BE2C (cell line): ENCODE measurements at regions not wholly inside any gene's neighbourhood (a gene's known extent, or its start where the extent isn't known, plus 50 kb on each side); places are given as distances from the start of the nearest gene placed in this dataset.
A peak's percentile ranks its signal among the peaks of the same experiment; 100 is the strongest.

ENCODE experiments used
- DNase-seq: peaks from one replicate; pipeline ENCODE4 v3.0.0-alpha.2; 2020
- H3K27me3 ChIP-seq: fragments of 250-450 bp; sonication (Bioruptor Pico); 2 replicates; pipeline ENCODE4 v1.5.1; 2020; ENCODE audit warnings: mild to moderate bottlenecking
- H3K36me3 ChIP-seq: fragments of 250-450 bp; sonication (Bioruptor Pico); 2 replicates; pipeline ENCODE4 v1.5.1; 2020; ENCODE audit warnings: mild to moderate bottlenecking
- H3K4me1 ChIP-seq: fragments of 250-450 bp; sonication (Bioruptor Pico); 2 replicates; pipeline ENCODE4 v1.5.1; 2020
- H3K4me3 ChIP-seq: 2 replicates; pipeline ENCODE4 v1.5.1; 2011; ENCODE audit warnings: low read depth, low read length
- H3K9me3 ChIP-seq: fragments of 250-450 bp; sonication (Bioruptor Pico); 2 replicates; pipeline ENCODE4 v1.5.1; 2020
- CTCF ChIP-seq: IDR thresholded peaks from 2 replicates; pipeline ENCODE4 v1.5.1; 2012; ENCODE audit warnings: mild to moderate bottlenecking, low read depth, low read length

DNA sequence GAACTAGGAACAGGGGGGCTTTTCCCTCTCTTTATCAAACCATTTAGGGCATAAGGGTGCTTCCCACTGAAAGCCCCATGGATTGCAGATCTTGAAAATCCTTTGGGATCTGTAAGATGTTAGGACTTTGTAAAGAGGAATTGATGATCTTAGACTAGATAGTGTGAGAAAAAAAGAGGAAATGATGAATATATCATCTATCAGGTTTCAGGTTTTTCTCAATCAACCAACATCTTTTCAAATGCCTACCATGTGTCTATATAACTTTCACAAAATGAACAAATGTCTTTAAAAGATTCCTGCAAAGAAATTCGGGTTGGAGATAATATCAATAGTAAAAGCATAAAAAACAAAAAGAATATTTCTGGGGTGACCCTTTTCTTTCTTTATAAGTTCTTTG lies 50.1 kb downstream of the KCNC4 start:
- Histone ChIP-seq H3K4me1 (peaks cover 13% of the 10 kb centered on the region), H3K4me3 (no peak overlapping the region), H3K36me3 (no peaks in the 10 kb centered on the region), H3K27me3 (no peaks in the 10 kb centered on the region), H3K9me3 (no peaks in the 10 kb centered on the region)
- no peak for TF ChIP-seq CTCF
- DNase-seq = no peak

DNA sequence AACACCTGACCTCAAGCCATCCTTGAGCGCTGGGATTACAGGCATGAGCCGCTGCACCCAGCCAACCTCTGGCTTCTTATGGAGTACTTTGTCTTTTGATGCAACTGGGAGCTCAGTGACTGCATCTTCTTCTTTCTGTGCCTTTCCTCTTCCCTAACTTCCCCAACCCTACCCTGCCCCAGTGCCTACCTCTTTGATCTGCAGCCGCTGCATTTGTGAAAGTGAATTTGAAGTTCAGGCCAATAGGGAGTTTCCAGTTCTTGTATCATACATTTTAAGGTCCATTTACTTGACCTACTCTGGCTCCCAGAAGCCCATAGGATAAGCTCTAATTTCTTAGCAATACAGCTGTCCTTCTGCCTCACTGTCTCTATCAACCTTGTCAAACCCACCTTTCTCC lies 52.2 kb downstream of the KCNC4 start:
- TF ChIP-seq CTCF = no peak
- no peaks in the 10 kb centered on the region for H3K27me3 ChIP-seq

DNA sequence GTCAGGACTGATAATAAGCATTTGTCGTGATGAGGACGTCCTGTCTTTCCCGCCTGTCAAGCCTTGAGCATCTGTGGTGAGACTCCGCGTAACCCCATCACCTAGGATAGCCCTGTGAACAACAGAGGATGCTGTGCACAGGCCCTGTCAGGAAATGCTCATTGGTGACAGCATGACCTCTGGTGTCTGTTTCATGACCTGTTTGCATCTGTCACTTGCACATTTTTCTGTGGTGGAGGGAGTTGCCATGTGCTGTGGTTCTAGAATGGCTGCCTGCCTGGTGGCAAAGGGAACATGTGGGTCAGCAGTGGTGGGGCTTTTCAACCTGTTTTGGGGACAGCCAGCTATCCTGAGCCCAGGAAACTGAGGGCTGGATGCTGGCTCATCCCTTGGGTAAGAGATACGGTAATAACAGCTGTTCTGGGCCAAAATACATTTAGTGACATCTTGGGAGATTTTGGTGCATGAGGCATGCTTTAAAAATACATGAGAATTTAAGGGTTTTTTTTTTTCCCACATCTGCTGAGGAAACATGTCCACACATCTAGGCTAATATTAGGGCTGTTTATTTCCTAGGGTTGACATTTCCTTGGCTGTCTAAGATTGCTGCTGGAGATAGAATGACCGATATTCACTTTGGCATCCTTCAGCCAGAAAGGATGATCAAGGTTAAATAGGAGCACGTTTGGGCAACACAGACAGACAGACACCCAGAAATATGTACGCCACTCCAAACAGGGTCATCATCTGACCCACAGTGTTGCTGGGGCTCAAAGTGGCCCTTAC lies 52.9 kb downstream of the KCNC4 start:
- Histone ChIP-seq H3K4me3 (no peak overlapping the region), H3K36me3 (no peaks in the 10 kb centered on the region), H3K27me3 (no peaks in the 10 kb centered on the region), H3K4me1 (peaks cover 13% of the 10 kb centered on the region), H3K9me3 (no peaks in the 10 kb centered on the region)
- DNase-seq = no peak
- peak; percentile 25; the same call in 1 of the 2 replicates for TF ChIP-seq CTCF

More for the DNA sequence above, 52.2 kb downstream of the KCNC4 start:
- H3K36me3 ChIP-seq = no peaks in the 10 kb centered on the region
- no peaks in the 10 kb centered on the region for H3K9me3 ChIP-seq
- H3K4me1 ChIP-seq = peaks cover 13% of the 10 kb centered on the region
- no peak for DNase-seq
- no peak overlapping the region for H3K4me3 ChIP-seq

DNA sequence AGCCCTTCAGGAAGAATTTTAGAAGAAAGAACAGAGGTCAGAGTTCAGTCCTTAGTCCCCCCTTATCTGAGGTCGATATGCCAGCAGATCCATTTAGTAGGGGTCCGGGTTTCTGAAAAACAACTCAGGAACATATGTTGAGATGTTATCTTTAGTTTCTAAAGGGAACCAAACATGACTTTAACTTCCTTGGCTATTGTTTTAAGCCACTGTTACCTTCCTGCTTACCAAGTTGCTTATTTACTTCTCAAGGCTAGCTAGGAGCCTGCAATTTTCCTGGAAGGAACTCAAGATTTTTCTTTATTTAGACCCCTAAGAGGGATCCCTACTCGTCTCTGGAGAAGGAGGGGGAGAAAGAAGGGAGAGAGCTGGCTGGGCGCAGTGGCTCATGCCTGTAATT lies 54.3 kb downstream of the KCNC4 start:
- no peak overlapping the region for H3K4me3 ChIP-seq
- H3K36me3 ChIP-seq = no peaks in the 10 kb centered on the region
- TF ChIP-seq CTCF = no peak
- no peak for DNase-seq
- H3K9me3 ChIP-seq = no peaks in the 10 kb centered on the region
- H3K27me3 ChIP-seq = no peaks in the 10 kb centered on the region
- H3K4me1 ChIP-seq = peaks cover 4% of the 10 kb centered on the region

DNA sequence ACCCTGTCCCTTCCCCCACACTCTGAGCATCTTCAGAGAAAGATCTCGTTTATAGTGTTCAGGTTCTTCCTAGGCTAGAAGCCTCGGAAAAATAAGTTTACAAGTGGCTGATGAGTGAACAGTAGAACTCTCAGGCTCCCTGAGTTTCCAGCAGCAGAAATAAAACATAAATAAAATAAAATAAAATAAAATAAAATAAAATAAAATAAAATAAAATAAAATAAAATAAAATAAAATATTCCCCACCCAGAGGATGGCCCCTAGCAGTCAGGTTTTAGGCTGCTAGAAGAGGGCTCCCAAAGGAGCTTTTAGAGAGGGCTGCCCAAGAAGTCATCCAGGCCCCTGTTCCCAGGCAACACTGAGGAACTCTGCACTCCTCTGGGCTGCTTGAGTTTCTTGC lies 55.1 kb downstream of the KCNC4 start:
- no peak overlapping the region for H3K4me3 ChIP-seq
- TF ChIP-seq CTCF = no peak
- no peaks in the 10 kb centered on the region for H3K9me3 ChIP-seq
- peaks cover 4% of the 10 kb centered on the region for H3K4me1 ChIP-seq
- H3K27me3 ChIP-seq = no peaks in the 10 kb centered on the region
- no peak for DNase-seq
- H3K36me3 ChIP-seq = no peaks in the 10 kb centered on the region

DNA sequence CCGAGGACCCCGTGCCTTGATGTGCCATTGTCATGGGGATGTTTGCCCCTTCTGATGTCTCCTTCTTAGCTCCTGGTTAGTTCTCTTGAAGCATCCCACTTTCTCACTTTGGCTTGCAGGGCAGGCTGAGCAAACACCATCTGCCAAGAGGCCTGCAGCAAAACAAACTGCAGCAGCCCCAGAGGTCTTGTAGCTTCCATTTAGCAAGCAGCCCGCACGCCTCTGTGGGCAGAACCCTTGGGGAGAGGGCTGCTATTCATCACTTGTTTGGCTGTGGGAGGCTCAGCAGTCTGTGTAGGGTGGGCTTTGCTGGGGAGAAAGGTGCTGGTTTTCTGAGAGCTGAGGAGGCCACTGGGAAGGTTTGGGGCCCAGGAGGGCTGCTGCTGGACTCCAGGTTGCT lies 56.7 kb downstream of the KCNC4 start:
- Histone ChIP-seq H3K4me3 (no peak overlapping the region), H3K9me3 (no peaks in the 10 kb centered on the region), H3K36me3 (no peaks in the 10 kb centered on the region), H3K4me1 (peaks cover 4% of the 10 kb centered on the region), H3K27me3 (no peaks in the 10 kb centered on the region)
- DNase-seq = no peak
- TF ChIP-seq CTCF = no peak
